ENCODE measurements at regions not wholly inside any gene's neighbourhood (a gene's known extent, or its start where the extent isn't known, plus 50 kb on each side); places are given as distances from the start of the nearest gene placed in this dataset.
A peak's percentile ranks its signal among the peaks of the same experiment; 100 is the strongest.

DNA sequence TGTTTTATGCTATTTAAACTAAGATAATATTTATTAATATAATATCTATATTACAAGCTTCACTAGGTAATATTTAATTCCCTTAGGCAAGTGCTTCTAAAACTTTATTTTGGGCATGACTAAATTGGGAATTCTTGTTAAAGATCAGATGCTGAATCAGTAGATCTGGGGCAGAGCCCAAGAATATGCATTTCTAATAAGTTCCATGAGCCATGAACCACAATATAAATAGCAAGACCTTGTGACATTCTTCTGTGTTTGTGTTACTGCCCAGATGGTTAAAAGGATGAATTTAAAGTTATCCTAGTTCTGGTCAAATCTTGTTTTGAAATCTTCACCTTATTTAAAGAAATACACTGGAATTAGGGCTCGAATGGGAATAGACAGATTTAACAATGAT, 258.4 kb upstream of the CACNA2D1 start:
- TF ChIP-seq, protein P1, sequence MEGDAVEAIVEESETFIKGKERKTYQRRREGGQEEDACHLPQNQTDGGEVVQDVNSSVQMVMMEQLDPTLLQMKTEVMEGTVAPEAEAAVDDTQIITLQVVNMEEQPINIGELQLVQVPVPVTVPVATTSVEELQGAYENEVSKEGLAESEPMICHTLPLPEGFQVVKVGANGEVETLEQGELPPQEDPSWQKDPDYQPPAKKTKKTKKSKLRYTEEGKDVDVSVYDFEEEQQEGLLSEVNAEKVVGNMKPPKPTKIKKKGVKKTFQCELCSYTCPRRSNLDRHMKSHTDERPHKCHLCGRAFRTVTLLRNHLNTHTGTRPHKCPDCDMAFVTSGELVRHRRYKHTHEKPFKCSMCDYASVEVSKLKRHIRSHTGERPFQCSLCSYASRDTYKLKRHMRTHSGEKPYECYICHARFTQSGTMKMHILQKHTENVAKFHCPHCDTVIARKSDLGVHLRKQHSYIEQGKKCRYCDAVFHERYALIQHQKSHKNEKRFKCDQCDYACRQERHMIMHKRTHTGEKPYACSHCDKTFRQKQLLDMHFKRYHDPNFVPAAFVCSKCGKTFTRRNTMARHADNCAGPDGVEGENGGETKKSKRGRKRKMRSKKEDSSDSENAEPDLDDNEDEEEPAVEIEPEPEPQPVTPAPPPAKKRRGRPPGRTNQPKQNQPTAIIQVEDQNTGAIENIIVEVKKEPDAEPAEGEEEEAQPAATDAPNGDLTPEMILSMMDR (IDR thresholded peaks at IDR 0.05): no peak
- no peak for TF ChIP-seq POLR2A (IDR thresholded peaks at IDR 0.05)
- H3K27ac ChIP-seq: no peak overlapping the region
- H3K27me3 ChIP-seq: no peaks in the 10 kb centered on the region
- ATAC-seq (no peak), DNase-seq (no peak)
- 27 to 44% methylated on average over 1 of the region's 1 CpG for WGBS, 2 donors
- intact Hi-C loops (cut with DNase I): no loop called here
- no peaks in the 10 kb centered on the region for H3K4me1 ChIP-seq
- no peaks in the 10 kb centered on the region for H3K36me3 ChIP-seq (replicated peaks in 1 of 2; ENCODE audit: insufficient read depth in 1 of 2, low read depth in 2 of 2)
- no peak overlapping the region for H3K4me3 ChIP-seq
- H3K9me3 ChIP-seq: no peaks in the 10 kb centered on the region

DNA sequence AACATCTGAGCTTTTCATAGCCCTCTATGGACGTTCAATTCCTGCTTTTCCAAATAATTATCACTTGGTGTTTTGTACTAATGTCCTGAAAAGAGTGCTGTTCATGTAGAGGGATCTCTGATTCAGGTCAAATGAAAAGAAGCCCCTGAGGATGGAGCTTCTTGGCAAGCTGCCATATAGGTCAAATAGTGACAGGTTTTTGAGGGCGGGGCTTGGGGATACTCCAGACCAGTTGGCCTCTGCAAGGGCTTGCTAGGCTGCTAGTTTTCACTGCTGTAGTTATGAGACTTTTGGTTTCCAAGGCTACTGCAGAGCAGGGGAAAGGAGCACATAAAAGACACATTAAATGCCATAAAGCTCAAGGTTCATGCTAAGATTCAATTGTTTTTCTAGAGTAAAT, 257.2 kb upstream of the CACNA2D1 start:
- intact Hi-C loops (cut with DNase I): no loop called here
- no peaks in the 10 kb centered on the region for H3K27me3 ChIP-seq
- 69 to 74% methylated on average over 2 of the region's 2 CpGs for WGBS, 2 donors
- no peaks in the 10 kb centered on the region for H3K4me1 ChIP-seq
- H3K4me3 ChIP-seq: no peak overlapping the region
- no peak overlapping the region for H3K27ac ChIP-seq
- DNase-seq (no peak), ATAC-seq (no peak)
- no peaks in the 10 kb centered on the region for H3K9me3 ChIP-seq
- TF ChIP-seq POLR2A (IDR thresholded peaks at IDR 0.05): no peak
- TF ChIP-seq, protein P1 (IDR thresholded peaks at IDR 0.05): no peak
- H3K36me3 ChIP-seq (replicated peaks in 1 of 2; ENCODE audit: insufficient read depth in 1 of 2, low read depth in 2 of 2): no peaks in the 10 kb centered on the region

DNA sequence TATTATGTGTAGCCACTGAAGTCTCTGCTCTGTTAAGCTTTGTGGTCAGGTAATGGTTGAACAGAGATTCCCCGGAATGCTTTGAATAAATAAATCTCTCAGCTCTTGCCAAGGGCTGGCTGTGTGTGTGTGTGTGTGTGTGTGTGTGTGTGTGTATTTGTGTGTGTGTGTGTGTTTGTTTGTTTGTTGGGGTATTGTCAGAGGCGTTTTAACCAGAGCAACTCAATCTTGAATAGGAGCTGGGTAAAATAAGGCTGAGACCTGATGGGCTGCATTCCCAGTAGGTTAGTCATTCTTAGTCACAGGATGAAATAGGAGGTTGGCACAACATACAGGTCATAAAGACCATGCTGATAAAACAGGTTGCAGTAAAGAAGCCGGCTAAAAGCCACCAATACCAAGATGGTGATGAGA, 256.2 kb upstream of the CACNA2D1 start:
- no peaks in the 10 kb centered on the region for H3K36me3 ChIP-seq (replicated peaks in 1 of 2; ENCODE audit: insufficient read depth in 1 of 2, low read depth in 2 of 2)
- no peak overlapping the region for H3K4me3 ChIP-seq
- TF ChIP-seq, protein P1 (IDR thresholded peaks at IDR 0.05): no peak
- TF ChIP-seq POLR2A (IDR thresholded peaks at IDR 0.05): no peak
- H3K9me3 ChIP-seq: no peaks in the 10 kb centered on the region
- no peaks in the 10 kb centered on the region for H3K27me3 ChIP-seq
- intact Hi-C loops (cut with DNase I): no loop called here
- H3K27ac ChIP-seq: peak overlapping the region in 1 of 4 donors; percentile 13
- 24 to 40% methylated on average over 3 of the region's 3 CpGs for WGBS, 2 donors
- ATAC-seq (no peak), DNase-seq (peak in 1 of 4 donors; percentile 5)
- no peaks in the 10 kb centered on the region for H3K4me1 ChIP-seq

DNA sequence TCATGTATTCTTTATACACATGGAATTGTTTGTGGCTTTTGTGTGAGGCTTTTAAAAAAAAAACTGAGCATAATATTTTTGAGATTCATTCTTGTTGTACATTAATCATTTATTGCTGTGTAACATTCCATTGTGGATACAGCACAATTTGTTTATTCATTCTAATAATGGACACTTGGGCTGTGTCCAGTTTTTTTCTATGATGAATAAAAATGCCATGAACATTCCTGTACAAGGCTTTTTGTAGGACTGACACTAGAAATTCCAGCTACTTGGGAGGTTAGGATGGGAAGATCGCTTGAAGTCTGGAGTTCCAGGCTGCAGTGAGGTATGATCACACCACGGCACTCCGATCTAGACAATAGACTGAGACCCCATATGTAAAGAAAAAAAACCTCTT, 254.3 kb upstream of the CACNA2D1 start:
- Histone ChIP-seq H3K27ac (peak overlapping the region in 1 of 4 donors; percentile 53), H3K9me3 (no peaks in the 10 kb centered on the region), H3K27me3 (no peaks in the 10 kb centered on the region), H3K4me3 (no peak overlapping the region), H3K4me1 (no peaks in the 10 kb centered on the region), H3K36me3 (replicated peaks in 1 of 2; ENCODE audit: insufficient read depth in 1 of 2, low read depth in 2 of 2) (no peaks in the 10 kb centered on the region)
- no peak for TF ChIP-seq POLR2A (IDR thresholded peaks at IDR 0.05)
- TF ChIP-seq, protein P1 (IDR thresholded peaks at IDR 0.05): no peak
- DNase-seq (no peak), ATAC-seq (peak; percentile 85)
- WGBS, 2 donors: 64 to 73% methylated on average over 3 of the region's 3 CpGs
- intact Hi-C loops (cut with DNase I): no loop called here

DNA sequence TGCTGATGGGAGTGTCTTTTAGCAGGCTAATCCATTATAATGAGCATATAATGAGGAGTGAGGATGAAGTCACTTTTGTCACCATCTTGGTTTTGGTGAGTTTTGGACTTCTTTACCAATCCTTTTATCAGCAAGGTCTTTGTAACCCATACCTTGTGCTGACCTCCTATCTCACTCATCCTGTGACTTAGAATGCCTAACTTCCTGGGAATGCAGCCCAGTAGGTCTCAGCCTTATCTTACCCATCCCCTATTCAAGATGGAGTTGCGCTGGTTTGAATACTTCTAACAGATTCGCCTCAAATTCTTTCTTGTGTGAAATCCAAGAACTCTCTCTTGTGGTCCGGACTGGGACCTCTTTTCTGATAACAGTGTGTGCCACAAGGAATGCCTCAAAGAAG, 253.1 kb upstream of the CACNA2D1 start:
- no peaks in the 10 kb centered on the region for H3K36me3 ChIP-seq (replicated peaks in 1 of 2; ENCODE audit: insufficient read depth in 1 of 2, low read depth in 2 of 2)
- H3K27ac ChIP-seq: no peak overlapping the region
- WGBS, 2 donors: 72 to 74% methylated on average over 3 of the region's 3 CpGs
- TF ChIP-seq, protein P1 (IDR thresholded peaks at IDR 0.05): no peak
- TF ChIP-seq POLR2A (IDR thresholded peaks at IDR 0.05): no peak
- no peak overlapping the region for H3K4me3 ChIP-seq
- H3K27me3 ChIP-seq: no peaks in the 10 kb centered on the region
- DNase-seq (no peak), ATAC-seq (no peak)
- H3K4me1 ChIP-seq: no peaks in the 10 kb centered on the region
- no peaks in the 10 kb centered on the region for H3K9me3 ChIP-seq
- intact Hi-C loops (cut with DNase I): no loop called here
